ENCODE measurements at regions not wholly inside any gene's neighbourhood (a gene's known extent, or its start where the extent isn't known, plus 50 kb on each side); places are given as distances from the start of the nearest gene placed in this dataset.

- ATAC-seq: peak; percentile 6; the same call in 1 of the 3 replicates
- 9% methylated on average over 12 of the region's 12 CpGs for WGBS (ENCODE audit: insufficient coverage, low coverage, missing lambda C conversion rate)
- no peaks in the 10 kb centered on the region for H3K36me3 ChIP-seq (ENCODE audit: control insufficient read depth, insufficient read depth, low read length)
- intact Hi-C loops (cut with micrococcal nuclease) (no loop called here), in situ Hi-C loops (cut with MboI) (no loop called here)
- POLR2A ChIA-PET: interaction anchor here (0.6 to 1.7 kb wide), 7 partner anchors 8 to 240 kb away, joined by 3 to 5 read pairs (median 3); no protein-coding TSS in a partner anchor
- peaks cover 8% of the 10 kb centered on the region for H4K20me1 ChIP-seq (replicated peaks; ENCODE audit: control insufficient read depth, insufficient read depth, low read length)
- H3K9me1 ChIP-seq (ENCODE audit: control insufficient read depth, insufficient read depth, low read length): peaks cover 3% of the 10 kb centered on the region
- no peak overlapping the region for H3K4me2 ChIP-seq (ENCODE audit: insufficient read depth, low read length)
- FAIRE-seq: no peak
- H3K27ac ChIP-seq (ENCODE audit: extremely low read depth, low read depth, low read length): no peak overlapping the region
- no TSS peak for BruUV-seq (replicated peaks)
- H3K4me1 ChIP-seq (replicated peaks in 1 of 2; ENCODE audit: control insufficient read depth in 2 of 2, insufficient read depth in 2 of 2, low read length in 2 of 2): peaks cover 23 to 26% of the 10 kb centered on the region in 2 experiments
- H3K27me3 ChIP-seq (ENCODE audit: control insufficient read depth in 2 of 2, insufficient read depth in 2 of 2, low read length in 2 of 2): peaks cover 67 to 77% of the 10 kb centered on the region in 2 experiments
- H2AFZ ChIP-seq (ENCODE audit: low read depth, low read length): no peak overlapping the region
- H3K4me3 ChIP-seq: no peak overlapping the region
- no peaks in the 10 kb centered on the region for H3K9me3 ChIP-seq (replicated peaks; ENCODE audit: control insufficient read depth, insufficient read depth, low read depth, low read length)
- peak overlapping the region in 1 of 2 experiments; percentile 45; a peak in 1 of 4 replicates for H3K9ac ChIP-seq (ENCODE audit: insufficient read depth in 1 of 2, low read depth in 2 of 2, low read length in 2 of 2)
- CTCF ChIA-PET (ENCODE audit: low intra/inter-chr PET ratio): no interaction called here
- peak; percentile 38 to 67 (median 56) for DNase-seq (ENCODE audit: extremely low read depth in 1 of 4, low spot score in 3 of 4)
- no peaks in the 10 kb centered on the region for H3K79me2 ChIP-seq (ENCODE audit: control insufficient read depth, insufficient read depth, low read length)
- no peak for TF ChIP-seq GABPB2 (CRISPR knock-in tag; conservative IDR thresholded peaks at IDR 0.05)
- TF ChIP-seq UBTF (IDR thresholded peaks at IDR 0.05; ENCODE audit: borderline replicate concordance in 1 of 2, low read depth in 2 of 2, low read length in 2 of 2): 0 out of 4 replicates have a peak, but pooled peaks of 1 of the 2 experiments have one; percentile 47
- 0 out of 2 replicates have a peak, but pooled peaks have one; percentile 47 for TF ChIP-seq E2F4 (CRISPR knock-in tag; IDR thresholded peaks at IDR 0.05; ENCODE audit: low read depth)
- TF ChIP-seq DIDO1 (tag; IDR thresholded peaks at IDR 0.05; ENCODE audit: low read depth): no peak
- TF ChIP-seq ZFP1 (CRISPR knock-in tag; IDR thresholded peaks at IDR 0.05): no peak
- TF ChIP-seq ZKSCAN8 (CRISPR knock-in tag; IDR thresholded peaks at IDR 0.05): no peak
- peak; percentile 64; the same call in 1 of the 2 replicates for TF ChIP-seq ZNF740 (CRISPR knock-in tag; IDR thresholded peaks at IDR 0.05)
- TF ChIP-seq ZNF740 (tag; IDR thresholded peaks at IDR 0.05): no peak
- TF ChIP-seq MED1 (CRISPR knock-in tag; IDR thresholded peaks at IDR 0.05; ENCODE audit: borderline replicate concordance): no peak
- TF ChIP-seq TOE1 (IDR thresholded peaks at IDR 0.05; ENCODE audit: borderline replicate concordance): peak; percentile 72; the same call in 1 of the 2 replicates
- 0 out of 2 replicates have a peak, but pooled peaks have one; percentile 26 for TF ChIP-seq TOE1 (CRISPR knock-in tag; IDR thresholded peaks at IDR 0.05; ENCODE audit: borderline replicate concordance, low read depth)
- no peak for TF ChIP-seq SUPT5H (IDR thresholded peaks at IDR 0.05)
- TF ChIP-seq CEBPG (CRISPR knock-in tag; IDR thresholded peaks at IDR 0.05): 0 out of 2 replicates have a peak, but pooled peaks have one; percentile 3
- no peak for TF ChIP-seq CEBPG (tag; conservative IDR thresholded peaks at IDR 0.05 in 1 of 2, IDR thresholded peaks at IDR 0.05 in 1 of 2)
- TF ChIP-seq RBBP5 (IDR thresholded peaks at IDR 0.05; ENCODE audit: borderline replicate concordance, insufficient read depth, low read length, poor library complexity, severe bottlenecking): peak; percentile 52
- TF ChIP-seq RBFOX2 (IDR thresholded peaks at IDR 0.05; ENCODE audit: low read depth, low read length): no peak
- 0 out of 2 replicates have a peak, but pooled peaks have one; percentile 31 for TF ChIP-seq BHLHE40 (IDR thresholded peaks at IDR 0.05; ENCODE audit: low read length)
Observed at GRCh38 chr22:19579880-19580279, 55.7 kb upstream of the CLDN5 start.
